HG03108 (cell line): ENCODE measurements at regions not wholly inside any gene's neighbourhood (a gene's known extent, or its start where the extent isn't known, plus 50 kb on each side); places are given as distances from the start of the nearest gene placed in this dataset.
A peak's percentile ranks its signal among the peaks of the same experiment; 100 is the strongest.

Source experiments
- ATAC-seq: cut with Tn5 transposase; IDR thresholded peaks from one replicate; pipeline ENCODE4 v1.9.1; 2021; ENCODE audit warnings: moderate library complexity; ENCODE audit not compliant: unreplicated experiment

GRCh38 chr14:85987292-85987691 lies 457.3 kb downstream of the FLRT2 start:
- no peak for ATAC-seq

GRCh38 chr14:85978582-85979250 lies 448.8 kb downstream of the FLRT2 start:
- ATAC-seq, result no peak

GRCh38 chr14:85974602-85975001 lies 444.7 kb downstream of the FLRT2 start:
- no peak for ATAC-seq

- no peak for ATAC-seq
Measured at GRCh38 chr14:85963486-85963885, 433.5 kb downstream of the FLRT2 start.

GRCh38 chr14:85960756-85961155 lies 430.8 kb downstream of the FLRT2 start:
- no peak for ATAC-seq

GRCh38 chr14:85959063-85959462 lies 429.1 kb downstream of the FLRT2 start:
- ATAC-seq, result no peak

GRCh38 chr14:85958069-85958468 lies 428.1 kb downstream of the FLRT2 start:
- ATAC-seq, result no peak

GRCh38 chr14:85953265-85953664 lies 423.3 kb downstream of the FLRT2 start:
- no peak for ATAC-seq

GRCh38 chr14:85948153-85948552 lies 418.2 kb downstream of the FLRT2 start:
- ATAC-seq, result no peak

- ATAC-seq, result no peak
Measured at GRCh38 chr14:85947461-85948139, 417.7 kb downstream of the FLRT2 start.

GRCh38 chr14:85943192-85943591 lies 413.2 kb downstream of the FLRT2 start:
- ATAC-seq, result no peak

GRCh38 chr14:85934886-85935254 lies 404.9 kb downstream of the FLRT2 start:
- peak; percentile 38 for ATAC-seq

GRCh38 chr14:85934123-85934885 lies 404.4 kb downstream of the FLRT2 start:
- peak; percentile 90 for ATAC-seq

GRCh38 chr14:85921241-85921640 lies 391.3 kb downstream of the FLRT2 start:
- no peak for ATAC-seq

- no peak for ATAC-seq
Measured at GRCh38 chr14:85917716-85918115, 387.8 kb downstream of the FLRT2 start.

- no peak for ATAC-seq
Measured at GRCh38 chr14:85915711-85916110, 385.8 kb downstream of the FLRT2 start.

- ATAC-seq, result no peak
Measured at GRCh38 chr14:85912141-85912540, 382.2 kb downstream of the FLRT2 start.

GRCh38 chr14:85911044-85911443 lies 381.1 kb downstream of the FLRT2 start:
- no peak for ATAC-seq

- no peak for ATAC-seq
Measured at GRCh38 chr14:85909581-85909980, 379.6 kb downstream of the FLRT2 start.

- ATAC-seq, result no peak
Measured at GRCh38 chr14:85907536-85907935, 377.6 kb downstream of the FLRT2 start.

GRCh38 chr14:85897808-85898207 lies 367.9 kb downstream of the FLRT2 start:
- no peak for ATAC-seq

- no peak for ATAC-seq
Measured at GRCh38 chr14:85895603-85896002, 365.7 kb downstream of the FLRT2 start.
